ENCODE measurements at regions not wholly inside any gene's neighbourhood (a gene's known extent, or its start where the extent isn't known, plus 50 kb on each side); places are given as distances from the start of the nearest gene placed in this dataset.

- TF ChIP-seq ZC3H13 (CRISPR knock-in tag; IDR thresholded peaks at IDR 0.05), result no peak
Measured at GRCh38 chr2:220334871-220335590, 707.6 kb downstream of the SLC4A3 start (continued).

DNA sequence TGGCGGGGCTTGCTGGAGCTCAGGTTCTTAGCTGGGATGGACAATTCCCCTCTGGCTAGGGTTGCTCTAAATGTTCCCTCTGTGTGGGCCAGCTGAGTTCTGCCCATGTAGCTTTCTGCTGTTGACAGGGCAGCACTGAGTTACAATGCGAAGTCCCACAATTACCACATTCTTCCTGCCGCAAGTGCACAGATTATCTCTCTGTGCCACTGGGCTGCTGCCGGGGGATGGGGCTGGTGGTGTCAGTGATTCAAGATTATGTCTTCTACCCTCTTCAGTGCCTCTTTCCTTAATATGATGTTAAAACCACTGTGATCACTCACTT is 708.1 kb downstream of the SLC4A3 start:
- Histone ChIP-seq H3K36me3 (replicated peaks in 1 of 2; ENCODE audit: control insufficient read depth in 1 of 2, insufficient read depth in 2 of 2, low read length in 2 of 2) (no peaks in the 10 kb centered on the region), H3K79me2 (ENCODE audit: insufficient read depth, low read length) (no peaks in the 10 kb centered on the region), H3K4me2 (ENCODE audit: low read depth, low read length) (no peak overlapping the region), H3K27ac (ENCODE audit: extremely low read length, insufficient read depth, low read length) (no peak overlapping the region), H3K9ac (ENCODE audit: insufficient read depth, low read depth, low read length) (no peak overlapping the region), H2AFZ (ENCODE audit: low read length) (no peak overlapping the region), H4K20me1 (ENCODE audit: insufficient read depth, low read length) (no peaks in the 10 kb centered on the region), H3K4me1 (ENCODE audit: insufficient read depth, low read length) (no peaks in the 10 kb centered on the region), H3K27me3 (ENCODE audit: control insufficient read depth in 1 of 2, insufficient read depth in 2 of 2, low read length in 2 of 2) (no peaks in the 10 kb centered on the region), H3K4me3 (replicated peaks in 1 of 3; ENCODE audit: insufficient read depth in 1 of 3, low read depth in 2 of 3, low read length in 3 of 3) (no peak overlapping the region), H3K9me3 (ENCODE audit: low read length) (peaks cover 25% of the 10 kb centered on the region)
- no peak for FAIRE-seq
- ChIA-PET POLR2A (no interaction called here), CTCF (ENCODE audit: low intra/inter-chr PET ratio, low total read pairs) (no interaction called here)
- no TSS peak for BruUV-seq (replicated peaks)
- intact Hi-C loops (cut with micrococcal nuclease; ENCODE audit: unreplicated experiment), result no loop called here
- no peak for ATAC-seq
- in situ Hi-C loops (cut with HindIII; ENCODE audit: extremely low pct_ligation_motif_present, low pct_unique_long_range_greater_than_20kb), result no loop called here
- WGBS (ENCODE audit: low lambda C conversion rate), result 27% methylated on average over 4 of the region's 4 CpGs
- DNase-seq (ENCODE audit: low spot score), result no peak
- TF ChIP-seq ZBTB10 (CRISPR knock-in tag; IDR thresholded peaks at IDR 0.05; ENCODE audit: borderline replicate concordance), result no peak
- TF ChIP-seq, protein P1, sequence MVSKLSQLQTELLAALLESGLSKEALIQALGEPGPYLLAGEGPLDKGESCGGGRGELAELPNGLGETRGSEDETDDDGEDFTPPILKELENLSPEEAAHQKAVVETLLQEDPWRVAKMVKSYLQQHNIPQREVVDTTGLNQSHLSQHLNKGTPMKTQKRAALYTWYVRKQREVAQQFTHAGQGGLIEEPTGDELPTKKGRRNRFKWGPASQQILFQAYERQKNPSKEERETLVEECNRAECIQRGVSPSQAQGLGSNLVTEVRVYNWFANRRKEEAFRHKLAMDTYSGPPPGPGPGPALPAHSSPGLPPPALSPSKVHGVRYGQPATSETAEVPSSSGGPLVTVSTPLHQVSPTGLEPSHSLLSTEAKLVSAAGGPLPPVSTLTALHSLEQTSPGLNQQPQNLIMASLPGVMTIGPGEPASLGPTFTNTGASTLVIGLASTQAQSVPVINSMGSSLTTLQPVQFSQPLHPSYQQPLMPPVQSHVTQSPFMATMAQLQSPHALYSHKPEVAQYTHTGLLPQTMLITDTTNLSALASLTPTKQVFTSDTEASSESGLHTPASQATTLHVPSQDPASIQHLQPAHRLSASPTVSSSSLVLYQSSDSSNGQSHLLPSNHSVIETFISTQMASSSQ (IDR thresholded peaks at IDR 0.05; ENCODE audit: low read depth), result no peak
- TF ChIP-seq, protein P1 (CRISPR knock-in tag; IDR thresholded peaks at IDR 0.05; ENCODE audit: borderline replicate concordance), result no peak
- TF ChIP-seq NFE2L1 (CRISPR knock-in tag; IDR thresholded peaks at IDR 0.05; ENCODE audit: borderline replicate concordance), result no peak
- no peak for TF ChIP-seq DRAP1 (CRISPR knock-in tag; IDR thresholded peaks at IDR 0.05)
- no peak for TF ChIP-seq ZBTB7A (CRISPR knock-in tag; IDR thresholded peaks at IDR 0.05)
- no peak for TF ChIP-seq DNMT3B (CRISPR knock-in tag; conservative IDR thresholded peaks at IDR 0.05)
- TF ChIP-seq SOX13 (IDR thresholded peaks at IDR 0.05), result no peak
- TF ChIP-seq SOX13 (CRISPR knock-in tag; conservative IDR thresholded peaks at IDR 0.05 in 1 of 2, IDR thresholded peaks at IDR 0.05 in 1 of 2), result no peak
- no peak for TF ChIP-seq ZNF292 (CRISPR knock-in tag; IDR thresholded peaks at IDR 0.05; ENCODE audit: borderline replicate concordance, low read depth)
- TF ChIP-seq POLR2AphosphoS2 (IDR thresholded peaks at IDR 0.05; ENCODE audit: low read depth, low read length), result no peak
- TF ChIP-seq ZNF749 (CRISPR knock-in tag; IDR thresholded peaks at IDR 0.05; ENCODE audit: borderline replicate concordance), result no peak
- no peak for TF ChIP-seq MZF1 (CRISPR knock-in tag; IDR thresholded peaks at IDR 0.05; ENCODE audit: borderline replicate concordance)
- no peak for TF ChIP-seq ZMAT5 (CRISPR knock-in tag; IDR thresholded peaks at IDR 0.05; ENCODE audit: borderline replicate concordance, low read depth)
- no peak for TF ChIP-seq ZNF839 (CRISPR knock-in tag; IDR thresholded peaks at IDR 0.05; ENCODE audit: borderline replicate concordance)
